Osteoblast (primary cell): ENCODE measurements at regions not wholly inside any gene's neighbourhood (a gene's known extent, or its start where the extent isn't known, plus 50 kb on each side); places are given as distances from the start of the nearest gene placed in this dataset.
"Not testable (repeated sequence)": the region's sequence is repeated elsewhere in the genome, so short reads cannot be mapped to it uniquely, and the experiment has no call there.

ENCODE experiments used
- DNase-seq: peaks from one replicate; pipeline ENCODE4 v3.0.0; 2011; ENCODE audit warnings: low spot score, mixed read lengths; ENCODE audit not compliant: insufficient read length; ENCODE audit errors: missing footprints
- H2AFZ ChIP-seq: 2 replicates; pipeline ENCODE4 v1.6.0; 2011; ENCODE audit warnings: mild to moderate bottlenecking, low read length
- H3K27ac ChIP-seq: 2 replicates; pipeline ENCODE4 v1.5.1; 2011; ENCODE audit warnings: mild to moderate bottlenecking, low read depth, low read length, moderate library complexity
- H3K27me3 ChIP-seq: 2 replicates; pipeline ENCODE4 v1.6.0; 2012; ENCODE audit warnings: mild to moderate bottlenecking, control low read depth, inconsistent platforms, low read length, moderate library complexity; ENCODE audit not compliant: insufficient read depth
- H3K36me3 ChIP-seq: 2 replicates; pipeline ENCODE4 v1.5.1; 2011; ENCODE audit warnings: mild to moderate bottlenecking, low read length, control low read depth, moderate library complexity; ENCODE audit not compliant: insufficient read depth
- H3K4me1 ChIP-seq: 2 replicates; pipeline ENCODE4 v1.5.1; 2011; ENCODE audit warnings: mild to moderate bottlenecking, low read length, control low read depth, moderate library complexity; ENCODE audit not compliant: insufficient read depth
- H3K4me2 ChIP-seq: 2 replicates; pipeline ENCODE4 v1.6.0; 2011; ENCODE audit warnings: mild to moderate bottlenecking, low read length; ENCODE audit not compliant: insufficient read depth
- H3K4me3 ChIP-seq: fragments of 200-600 bp; sonication (generic); 3 replicates; pipeline ENCODE4 v1.5.1; 2012; ENCODE audit warnings: mild to moderate bottlenecking, low read length, inconsistent platforms; ENCODE audit not compliant: insufficient read depth
- H3K79me2 ChIP-seq: 2 replicates; pipeline ENCODE4 v1.6.0; 2012; ENCODE audit warnings: mild to moderate bottlenecking, low read length, control low read depth, inconsistent platforms; ENCODE audit not compliant: insufficient read depth
- H3K9me3 ChIP-seq: 2 replicates; pipeline ENCODE4 v1.5.1; 2011; ENCODE audit warnings: low read depth, low read length, control low read depth
- H4K20me1 ChIP-seq: 2 replicates; pipeline ENCODE4 v1.6.0; 2012; ENCODE audit warnings: mild to moderate bottlenecking, low read length, control low read depth; ENCODE audit not compliant: insufficient read depth
- CTCF ChIP-seq: IDR thresholded peaks from 2 replicates; pipeline ENCODE4 v1.5.1; 2011; ENCODE audit warnings: mild to moderate bottlenecking, low read depth, low read length, moderate library complexity; ENCODE audit errors: extremely low read depth

DNA sequence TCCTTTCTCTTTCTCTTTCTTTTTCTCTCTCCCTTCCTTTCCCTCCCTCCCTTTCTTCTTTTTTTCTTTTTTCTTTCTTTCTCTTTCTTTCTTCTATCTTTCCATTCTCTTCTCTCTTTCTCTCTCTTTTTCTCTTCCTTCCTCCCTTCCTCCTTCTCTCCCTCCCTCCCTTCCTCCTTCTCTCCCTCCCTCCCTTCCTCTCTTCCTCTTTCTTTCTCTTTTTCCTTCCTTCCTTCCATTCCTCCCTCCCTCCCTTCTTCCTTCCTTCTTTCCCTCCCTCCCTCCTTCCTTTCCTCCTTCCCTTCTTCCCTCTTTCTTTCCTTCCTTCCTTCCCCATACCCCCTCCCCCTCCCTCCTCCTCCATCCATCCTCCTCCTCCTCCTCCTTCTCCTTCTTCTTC, 243.3 kb upstream of the CTNND2 start:
- no peak overlapping the region for H3K27ac ChIP-seq
- no peaks in the 10 kb centered on the region for H3K79me2 ChIP-seq
- no peak for DNase-seq
- H3K9me3 ChIP-seq = no peaks in the 10 kb centered on the region
- H3K4me1 ChIP-seq = no peaks in the 10 kb centered on the region
- H3K4me3 ChIP-seq = no peak overlapping the region
- H3K36me3 ChIP-seq = no peaks in the 10 kb centered on the region
- no peak overlapping the region for H3K4me2 ChIP-seq
- no peaks in the 10 kb centered on the region for H4K20me1 ChIP-seq
- no peak overlapping the region for H2AFZ ChIP-seq
- no peaks in the 10 kb centered on the region for H3K27me3 ChIP-seq
- no peak for TF ChIP-seq CTCF

GRCh38 chr5:12141496-12141895, 237.2 kb upstream of the CTNND2 start:
- Histone ChIP-seq H3K36me3 (no peaks in the 10 kb centered on the region), H3K4me2 (no peak overlapping the region), H3K4me1 (no peaks in the 10 kb centered on the region), H3K9me3 (no peaks in the 10 kb centered on the region), H3K27ac (no peak overlapping the region), H2AFZ (no peak overlapping the region), H3K27me3 (no peaks in the 10 kb centered on the region), H3K79me2 (no peaks in the 10 kb centered on the region), H3K4me3 (no peak overlapping the region), H4K20me1 (no peaks in the 10 kb centered on the region)
- no peak for DNase-seq
- TF ChIP-seq CTCF = no peak

GRCh38 chr5:12133520-12133919, 229.3 kb upstream of the CTNND2 start:
- Histone ChIP-seq H3K4me2 (no peak overlapping the region), H3K4me1 (no peaks in the 10 kb centered on the region), H4K20me1 (no peaks in the 10 kb centered on the region), H3K27me3 (no peaks in the 10 kb centered on the region), H3K79me2 (no peaks in the 10 kb centered on the region), H3K36me3 (no peaks in the 10 kb centered on the region), H2AFZ (no peak overlapping the region), H3K4me3 (no peak overlapping the region), H3K27ac (no peak overlapping the region), H3K9me3 (peaks cover 10% of the 10 kb centered on the region)
- no peak for TF ChIP-seq CTCF
- no peak for DNase-seq

DNA sequence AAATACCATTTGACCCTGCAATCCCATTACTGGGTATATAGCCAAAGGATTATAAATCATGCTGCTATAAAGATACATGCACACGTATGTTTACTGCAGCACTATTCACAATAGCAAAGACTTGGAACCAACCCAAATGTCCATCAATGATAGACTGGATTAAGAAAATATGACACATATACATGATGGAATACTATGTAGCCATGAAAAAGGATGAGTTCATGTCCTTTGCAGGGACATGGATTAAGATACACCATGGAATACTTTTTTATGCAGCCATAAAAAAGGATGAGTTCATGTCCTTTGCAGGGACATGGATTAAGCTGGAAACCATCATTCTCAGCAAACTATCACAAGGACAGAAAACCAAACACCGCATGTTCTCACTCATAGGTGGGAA, 226.8 kb upstream of the CTNND2 start:
- H3K36me3 ChIP-seq, H3K27me3 ChIP-seq, H3K4me2 ChIP-seq, H4K20me1 ChIP-seq, H3K4me1 ChIP-seq, H2AFZ ChIP-seq, DNase-seq, H3K79me2 ChIP-seq, H3K27ac ChIP-seq, H3K9me3 ChIP-seq, H3K4me3 ChIP-seq: not testable (repeated sequence)

GRCh38 chr5:12125895-12126294, 221.6 kb upstream of the CTNND2 start:
- Histone ChIP-seq H2AFZ (no peak overlapping the region), H3K4me1 (no peaks in the 10 kb centered on the region), H3K9me3 (peaks cover 3% of the 10 kb centered on the region), H3K27me3 (no peaks in the 10 kb centered on the region), H3K27ac (no peak overlapping the region), H3K4me2 (no peak overlapping the region), H3K79me2 (no peaks in the 10 kb centered on the region), H4K20me1 (no peaks in the 10 kb centered on the region), H3K4me3 (no peak overlapping the region), H3K36me3 (no peaks in the 10 kb centered on the region)
- no peak for TF ChIP-seq CTCF
- no peak for DNase-seq
